HG03460 (cell line): ENCODE measurements at regions not wholly inside any gene's neighbourhood (a gene's known extent, or its start where the extent isn't known, plus 50 kb on each side); places are given as distances from the start of the nearest gene placed in this dataset.

Source experiments
- ATAC-seq: cut with Tn5 transposase; IDR thresholded peaks from one replicate; pipeline ENCODE4 v1.9.1; 2021; ENCODE audit not compliant: unreplicated experiment

- no peak for ATAC-seq
Observed at GRCh38 chr3:18648159-18648558, 223.0 kb upstream of the SATB1 start.

DNA sequence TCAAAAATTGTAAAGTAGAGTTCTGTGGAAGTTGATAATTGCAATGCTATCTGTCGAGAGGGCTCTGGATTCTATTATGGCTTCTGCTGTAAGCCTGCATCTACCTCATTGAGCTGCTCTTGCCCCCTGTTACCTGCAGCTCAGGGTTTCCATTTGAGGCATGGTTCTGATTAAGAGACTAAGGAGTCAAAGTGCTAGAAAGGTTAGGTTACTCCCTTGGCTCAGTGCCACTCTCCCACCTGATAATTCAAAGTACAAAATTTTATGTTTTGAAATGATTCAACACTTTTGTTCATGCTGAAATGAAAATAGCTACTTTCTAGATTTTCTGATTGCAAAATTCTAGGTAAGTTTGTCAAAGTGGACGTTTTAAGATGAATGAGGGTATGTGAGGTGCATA lies 220.5 kb upstream of the SATB1 start:
- no peak for ATAC-seq

DNA sequence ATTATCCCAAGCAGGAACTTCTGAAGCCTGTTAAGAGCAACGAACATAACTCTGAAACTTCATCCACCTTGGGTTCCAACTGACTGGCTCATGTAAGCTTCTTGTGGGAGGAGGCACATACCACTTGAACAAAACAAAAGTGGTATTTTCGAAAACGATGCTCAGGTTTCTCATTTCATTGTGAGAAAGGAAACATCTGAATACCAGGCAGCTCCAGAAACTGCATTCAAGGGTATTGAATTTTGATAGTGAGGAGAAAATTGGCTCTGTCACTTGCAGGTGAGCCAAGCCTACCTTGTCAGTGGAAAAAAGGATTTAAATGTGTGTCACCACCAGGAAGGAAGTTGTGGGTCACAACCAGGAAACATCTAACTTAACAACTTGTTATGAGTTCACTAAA lies 218.1 kb upstream of the SATB1 start:
- ATAC-seq: no peak

DNA sequence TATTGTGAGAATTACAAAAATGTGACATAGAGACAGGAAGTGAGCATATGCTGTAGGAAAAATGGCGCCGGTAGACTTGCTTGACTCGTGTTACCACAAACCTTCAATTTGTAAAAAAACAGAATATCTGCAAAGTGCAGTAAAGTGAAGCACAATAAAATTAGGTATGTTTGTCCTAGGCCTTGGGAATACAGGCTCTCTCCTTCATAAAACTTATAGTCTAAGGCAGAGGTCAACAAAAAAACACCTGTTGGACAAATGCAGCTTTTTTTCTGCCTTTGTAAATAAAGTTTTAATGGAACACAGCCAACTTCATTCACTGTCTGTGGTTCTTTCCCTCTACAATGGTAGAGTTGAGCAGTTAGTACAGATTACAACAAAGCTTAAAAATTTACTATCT lies 216.8 kb upstream of the SATB1 start:
- no peak for ATAC-seq

- ATAC-seq: no peak
Observed at GRCh38 chr3:18635215-18635614, 210.1 kb upstream of the SATB1 start.

DNA sequence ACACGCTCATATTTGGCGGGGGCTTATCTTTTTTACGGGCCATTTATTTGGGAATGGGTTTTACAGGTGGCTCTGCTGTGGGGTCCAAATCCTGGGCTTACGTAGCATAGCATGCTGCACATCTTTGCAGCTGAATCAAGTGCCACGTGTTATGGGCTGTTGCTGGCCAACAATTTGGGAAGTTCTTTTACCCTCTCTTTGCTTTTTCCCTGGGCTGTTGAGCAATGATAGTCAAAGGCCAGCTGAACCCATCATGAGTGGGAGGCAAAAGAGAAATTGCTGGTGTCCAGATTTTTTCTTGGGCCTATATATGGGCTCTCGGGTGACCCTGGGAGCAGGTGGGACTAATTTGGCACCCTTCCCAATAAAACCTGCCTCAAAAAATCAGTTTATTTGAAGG lies 209.3 kb upstream of the SATB1 start:
- ATAC-seq: no peak

- no peak for ATAC-seq
Observed at GRCh38 chr3:18633002-18633401, 207.9 kb upstream of the SATB1 start.

- ATAC-seq: no peak
Observed at GRCh38 chr3:18630295-18630694, 205.2 kb upstream of the SATB1 start.

DNA sequence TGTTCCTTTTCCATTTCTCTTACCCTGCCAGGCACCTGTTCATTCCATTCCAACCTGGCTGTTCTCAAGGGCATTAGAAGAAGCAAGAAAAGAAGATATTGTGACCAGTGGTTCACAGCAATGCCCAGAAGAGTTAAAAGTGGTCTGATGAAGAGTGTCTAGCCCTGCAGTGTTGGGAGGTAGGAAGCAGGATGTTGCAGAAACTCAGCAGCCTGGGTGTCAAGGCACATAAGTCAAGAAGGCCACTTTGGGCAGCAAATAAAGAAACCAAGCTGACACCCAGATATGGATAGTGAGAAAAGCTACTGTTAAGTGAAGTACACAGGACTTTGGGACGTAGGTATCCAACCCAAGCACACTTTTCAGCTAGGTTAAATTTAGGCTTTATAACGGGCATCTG lies 199.9 kb upstream of the SATB1 start:
- ATAC-seq: no peak

GRCh38 chr3:18623220-18623619 lies 198.1 kb upstream of the SATB1 start:
- ATAC-seq: no peak

GRCh38 chr3:18618723-18619122 lies 193.6 kb upstream of the SATB1 start:
- no peak for ATAC-seq

GRCh38 chr3:18611991-18612390 lies 186.9 kb upstream of the SATB1 start:
- ATAC-seq: no peak

DNA sequence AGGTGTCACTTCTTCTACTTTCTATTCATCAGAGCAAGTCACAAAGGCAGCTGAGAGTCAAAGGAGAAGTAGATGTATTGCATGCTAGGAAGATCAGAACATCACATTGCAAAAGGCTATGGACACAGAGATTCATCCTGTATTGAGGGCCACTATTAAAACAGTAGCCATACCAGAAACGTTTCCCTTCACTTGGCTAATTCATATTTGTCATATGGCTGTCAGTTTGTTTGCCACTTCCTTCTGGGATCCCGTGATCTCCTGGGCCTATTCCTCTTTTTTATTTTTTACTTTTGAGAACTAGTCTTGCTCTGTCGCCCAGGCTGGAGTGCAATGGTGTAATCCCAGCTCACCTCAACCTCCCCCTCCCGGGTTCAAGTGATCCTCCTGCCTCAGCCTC lies 184.0 kb upstream of the SATB1 start:
- no peak for ATAC-seq

- ATAC-seq: no peak
Observed at GRCh38 chr3:18597919-18598318, 172.8 kb upstream of the SATB1 start.

DNA sequence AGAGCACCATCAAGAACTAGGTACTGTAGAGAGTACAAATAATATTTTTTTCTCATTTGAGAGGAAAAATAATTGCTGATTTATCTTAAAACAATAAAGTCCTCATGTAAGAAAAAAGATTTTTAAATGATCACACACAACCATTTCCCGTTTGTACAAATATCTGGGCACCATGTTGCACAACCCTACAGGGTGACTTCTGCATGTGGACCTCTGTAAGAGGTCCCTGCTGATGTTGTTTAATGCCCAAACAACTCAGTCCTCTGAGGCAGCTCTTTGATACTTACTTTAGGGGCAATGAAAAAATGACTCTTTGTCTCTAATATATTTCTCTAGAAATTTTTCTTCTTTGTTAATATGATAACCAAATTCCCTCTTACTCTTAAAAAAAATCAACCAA lies 168.1 kb upstream of the SATB1 start:
- ATAC-seq: no peak

DNA sequence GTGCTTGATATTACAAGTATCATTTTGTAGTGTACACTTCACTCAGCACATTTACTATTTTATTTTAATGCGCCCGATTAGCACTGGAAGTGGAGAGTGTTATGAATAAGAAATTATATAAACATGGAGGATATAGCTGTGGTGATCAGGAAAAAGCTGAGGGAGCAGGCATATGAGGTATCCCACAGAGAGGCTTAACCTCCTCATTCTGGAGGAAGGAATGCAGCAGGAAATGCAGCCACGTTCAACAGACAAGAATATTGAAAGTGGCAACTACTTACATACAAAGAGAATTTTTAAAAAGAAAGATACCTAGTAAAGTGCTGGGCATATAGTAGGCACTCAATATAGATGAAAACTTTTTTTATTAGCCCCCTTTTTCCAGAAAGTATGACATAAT lies 166.0 kb upstream of the SATB1 start:
- ATAC-seq: no peak

- no peak for ATAC-seq
Observed at GRCh38 chr3:18586076-18586475, 160.9 kb upstream of the SATB1 start.

GRCh38 chr3:18585004-18585968 lies 160.1 kb upstream of the SATB1 start:
- no peak for ATAC-seq

GRCh38 chr3:18580268-18580667 lies 155.1 kb upstream of the SATB1 start:
- no peak for ATAC-seq

DNA sequence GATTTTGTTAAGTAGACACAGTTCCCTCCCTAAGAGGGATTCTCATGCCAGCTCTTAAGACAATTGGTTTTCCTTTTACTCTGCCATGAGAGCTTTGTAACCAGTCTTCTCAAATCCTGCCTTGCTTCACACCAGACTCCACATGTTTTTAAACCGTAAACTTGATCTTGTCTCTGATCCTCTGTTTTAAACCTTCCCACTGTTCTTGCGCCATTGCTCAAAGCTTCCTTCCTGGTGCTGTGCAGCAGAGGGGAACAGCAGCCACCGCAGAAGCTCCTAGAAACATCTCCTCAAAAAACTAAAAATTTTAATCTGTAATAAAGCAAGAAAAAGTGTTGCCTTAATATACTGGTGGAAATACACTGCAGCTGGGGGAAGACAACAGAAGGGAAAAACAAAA lies 154.5 kb upstream of the SATB1 start:
- no peak for ATAC-seq

GRCh38 chr3:18575573-18575972 lies 150.4 kb upstream of the SATB1 start:
- ATAC-seq: no peak

DNA sequence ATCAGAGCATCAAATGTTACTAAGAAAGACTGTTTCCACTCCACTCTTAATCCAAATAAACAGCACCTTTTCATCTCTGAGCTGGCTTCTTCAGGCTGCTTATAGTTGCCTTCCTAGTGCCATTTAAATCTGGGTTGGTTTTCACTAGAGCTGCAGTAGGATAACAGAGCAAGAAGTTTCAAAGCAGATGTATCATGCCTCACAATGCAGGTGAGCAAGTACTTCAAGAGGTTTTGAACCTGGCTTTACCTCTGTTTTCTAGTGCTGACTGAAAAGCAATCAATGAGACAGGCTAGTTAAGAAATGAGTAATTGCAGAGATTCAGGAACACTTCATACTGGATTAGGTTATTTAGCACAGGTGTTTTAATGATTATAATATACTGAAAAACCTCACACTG lies 147.7 kb upstream of the SATB1 start:
- ATAC-seq: no peak

DNA sequence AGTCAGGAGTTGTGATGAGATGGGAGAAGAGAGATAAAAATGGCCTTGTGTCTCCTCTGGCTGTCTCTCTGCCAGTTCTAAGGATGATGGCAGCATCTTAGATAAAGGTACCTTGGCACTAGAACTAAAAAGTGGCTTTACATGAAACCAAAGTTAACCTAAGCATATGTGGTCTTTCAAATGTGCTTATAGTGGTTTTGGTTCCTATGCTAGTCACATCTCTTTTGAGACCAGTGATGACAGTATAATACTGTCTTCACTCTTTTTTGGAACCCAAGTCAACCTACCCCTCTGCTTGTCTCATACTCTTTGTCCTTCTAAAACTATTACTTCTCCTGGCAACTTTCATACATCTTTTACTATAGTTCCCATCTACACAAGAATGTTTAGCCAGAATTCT lies 142.2 kb upstream of the SATB1 start:
- no peak for ATAC-seq
